Stimulated activated naive B cell treated with anti-CD40 and anti-IgM and Interleukin-4, amounts not matched to agents 10 μg/mL and 1 μg/mL and 100 μg/mL, for 72 hours (primary cell): ENCODE measurements at regions not wholly inside any gene's neighbourhood (a gene's known extent, or its start where the extent isn't known, plus 50 kb on each side); places are given as distances from the start of the nearest gene placed in this dataset.
A peak's percentile ranks its signal among the peaks of the same experiment; 100 is the strongest.
"Not testable (repeated sequence)": the region's sequence is repeated elsewhere in the genome, so short reads cannot be mapped to it uniquely, and the experiment has no call there.

Experiments used
- ATAC-seq, 2 donors: fragments of 150-1000 bp; cut with Tn5 transposase; replicated peaks; 2 replicates each; pipeline ENCODE4 v1.10.0; 2021; ENCODE audit warnings: moderate library complexity in 1 of 2
- DNase-seq: peaks from one replicate; pipeline ENCODE4 v3.0.0; 2021
- H3K27ac Mint-ChIP-seq: one replicate; pipeline ENCODE4 v1.8.0; 2022; ENCODE audit warnings: mild to moderate bottlenecking, mixed read lengths
- H3K27me3 Mint-ChIP-seq, 2 donors: one replicate each; pipeline ENCODE4 v1.8.0; 2022; ENCODE audit warnings: mixed read lengths in 2 of 2
- H3K36me3 Mint-ChIP-seq, 2 donors: one replicate each; pipeline ENCODE4 v1.8.0; 2022; ENCODE audit warnings: mixed read lengths in 2 of 2, mild to moderate bottlenecking in 1 of 2
- H3K4me1 Mint-ChIP-seq, 2 donors: one replicate each; pipeline ENCODE4 v1.8.0; 2022; ENCODE audit warnings: mixed read lengths in 2 of 2, mild to moderate bottlenecking in 1 of 2
- H3K4me3 Mint-ChIP-seq, 2 donors: one replicate each; pipeline ENCODE4 v1.8.0; 2022; ENCODE audit warnings: mild to moderate bottlenecking in 2 of 2, mixed read lengths in 2 of 2, moderate library complexity in 1 of 2
- H3K9me3 Mint-ChIP-seq, 2 donors: one replicate each; pipeline ENCODE4 v1.8.0; 2022; ENCODE audit warnings: mixed read lengths in 2 of 2, mild to moderate bottlenecking in 1 of 2

- Mint-ChIP-seq H3K36me3 (no peaks in the 10 kb centered on the region), H3K27ac (no peak overlapping the region), H3K4me1 (peaks cover 0 to 2% of the 10 kb centered on the region in 2 donors), H3K27me3 (peaks cover 20 to 49% of the 10 kb centered on the region in 2 donors), H3K9me3 (peaks cover 12 to 15% of the 10 kb centered on the region in 2 donors), H3K4me3 (no peak overlapping the region)
- ATAC-seq = no peak
- DNase-seq = no peak
Observed at GRCh38 chr15:69553686-69554085, 101.1 kb downstream of the RPLP1 start.

- Mint-ChIP-seq H3K4me1 (peaks cover 0 to 3% of the 10 kb centered on the region in 2 donors), H3K4me3 (no peak overlapping the region), H3K36me3 (no peaks in the 10 kb centered on the region), H3K27ac (no peak overlapping the region), H3K27me3 (peaks cover 15 to 45% of the 10 kb centered on the region in 2 donors), H3K9me3 (peaks cover 12 to 15% of the 10 kb centered on the region in 2 donors)
- ATAC-seq = no peak
- DNase-seq = no peak
Observed at GRCh38 chr15:69554279-69554961, 101.8 kb downstream of the RPLP1 start.

GRCh38 chr15:69555080-69555479, 102.5 kb downstream of the RPLP1 start:
- ATAC-seq = no peak
- Mint-ChIP-seq H3K4me3 (no peak overlapping the region), H3K9me3 (peaks cover 12 to 15% of the 10 kb centered on the region in 2 donors), H3K27ac (no peak overlapping the region), H3K27me3 (peaks cover 9 to 39% of the 10 kb centered on the region in 2 donors), H3K4me1 (peaks cover 0 to 4% of the 10 kb centered on the region in 2 donors), H3K36me3 (no peaks in the 10 kb centered on the region)
- no peak for DNase-seq

- Mint-ChIP-seq H3K4me3 (no peak overlapping the region), H3K27ac (no peak overlapping the region), H3K9me3 (peaks cover 8 to 10% of the 10 kb centered on the region in 2 donors), H3K4me1 (peaks cover 0 to 4% of the 10 kb centered on the region in 2 donors), H3K27me3 (peaks cover 8 to 38% of the 10 kb centered on the region in 2 donors), H3K36me3 (no peaks in the 10 kb centered on the region)
- ATAC-seq = no peak
- no peak for DNase-seq
Observed at GRCh38 chr15:69556344-69556743, 103.7 kb downstream of the RPLP1 start.

- peaks cover 9 to 36% of the 10 kb centered on the region in 2 donors for H3K27me3 Mint-ChIP-seq
- H3K36me3 Mint-ChIP-seq = no peaks in the 10 kb centered on the region
- no peak for DNase-seq
- no peak for ATAC-seq
- H3K4me3 Mint-ChIP-seq = no peak overlapping the region
- peaks cover 0 to 3% of the 10 kb centered on the region in 2 donors for H3K9me3 Mint-ChIP-seq
- H3K27ac Mint-ChIP-seq = no peak overlapping the region
- peaks cover 0 to 4% of the 10 kb centered on the region in 2 donors for H3K4me1 Mint-ChIP-seq
Observed at GRCh38 chr15:69557020-69557706, 104.5 kb downstream of the RPLP1 start.

- Mint-ChIP-seq H3K36me3 (no peaks in the 10 kb centered on the region), H3K27ac (peak overlapping the region; percentile 22)
Observed at GRCh38 chr15:69557707-69558409, 105.2 kb downstream of the RPLP1 start.

GRCh38 chr15:69559440-69560190, 107.0 kb downstream of the RPLP1 start:
- no peak overlapping the region for H3K4me3 Mint-ChIP-seq
- peaks cover 0 to 4% of the 10 kb centered on the region in 2 donors for H3K4me1 Mint-ChIP-seq
- no peaks in the 10 kb centered on the region for H3K9me3 Mint-ChIP-seq
- ATAC-seq = peak; percentile 34 to 75
- peaks cover 12 to 38% of the 10 kb centered on the region in 2 donors for H3K27me3 Mint-ChIP-seq
- no peaks in the 10 kb centered on the region for H3K36me3 Mint-ChIP-seq
- no peak overlapping the region for H3K27ac Mint-ChIP-seq
- no peak for DNase-seq

More at GRCh38 chr15:69557707-69558409, 105.2 kb downstream of the RPLP1 start:
- Mint-ChIP-seq H3K4me1 (peaks cover 0 to 4% of the 10 kb centered on the region in 2 donors), H3K9me3 (no peaks in the 10 kb centered on the region), H3K27me3 (peaks cover 7 to 32% of the 10 kb centered on the region in 2 donors), H3K4me3 (no peak overlapping the region)
- DNase-seq (no peak), ATAC-seq (no peak)

- DNase-seq = no peak
- no peak overlapping the region for H3K27ac Mint-ChIP-seq
- no peaks in the 10 kb centered on the region for H3K9me3 Mint-ChIP-seq
- peaks cover 0 to 4% of the 10 kb centered on the region in 2 donors for H3K4me1 Mint-ChIP-seq
- H3K4me3 Mint-ChIP-seq = no peak overlapping the region
- no peak for ATAC-seq
- H3K27me3 Mint-ChIP-seq = peaks cover 15 to 41% of the 10 kb centered on the region in 2 donors
- no peaks in the 10 kb centered on the region for H3K36me3 Mint-ChIP-seq
Observed at GRCh38 chr15:69561071-69561784, 108.6 kb downstream of the RPLP1 start.

GRCh38 chr15:69562116-69562515, 109.5 kb downstream of the RPLP1 start:
- Mint-ChIP-seq H3K27ac (no peak overlapping the region), H3K4me3 (no peak overlapping the region)

GRCh38 chr15:69562564-69562963, 109.9 kb downstream of the RPLP1 start:
- Mint-ChIP-seq H3K4me3 (no peak overlapping the region), H3K27me3 (peaks cover 23 to 44% of the 10 kb centered on the region in 2 donors), H3K4me1 (peaks cover 0 to 4% of the 10 kb centered on the region in 2 donors), H3K27ac (no peak overlapping the region), H3K9me3 (no peaks in the 10 kb centered on the region), H3K36me3 (no peaks in the 10 kb centered on the region)
- ATAC-seq = no peak
- no peak for DNase-seq

More at GRCh38 chr15:69562116-69562515, 109.5 kb downstream of the RPLP1 start:
- Mint-ChIP-seq H3K4me1 (peaks cover 0 to 4% of the 10 kb centered on the region in 2 donors), H3K36me3 (no peaks in the 10 kb centered on the region), H3K27me3 (peaks cover 21 to 45% of the 10 kb centered on the region in 2 donors), H3K9me3 (no peaks in the 10 kb centered on the region)
- no peak for DNase-seq
- ATAC-seq = no peak

GRCh38 chr15:69565066-69565655, 112.5 kb downstream of the RPLP1 start:
- Mint-ChIP-seq H3K4me3 (no peak overlapping the region), H3K4me1 (no peaks in the 10 kb centered on the region), H3K27ac (no peak overlapping the region), H3K9me3 (no peaks in the 10 kb centered on the region), H3K27me3 (peaks cover 30 to 37% of the 10 kb centered on the region in 2 donors), H3K36me3 (no peaks in the 10 kb centered on the region)
- no peak for DNase-seq
- ATAC-seq = no peak

- not testable (repeated sequence) for H3K27ac Mint-ChIP-seq, H3K9me3 Mint-ChIP-seq, H3K4me1 Mint-ChIP-seq, H3K4me3 Mint-ChIP-seq, H3K36me3 Mint-ChIP-seq, DNase-seq, ATAC-seq
- peaks cover 35 to 36% of the 10 kb centered on the region in 2 donors for H3K27me3 Mint-ChIP-seq
Observed at GRCh38 chr15:69567238-69567760, 114.7 kb downstream of the RPLP1 start.
